K562 (cell line): ENCODE measurements at regions not wholly inside any gene's neighbourhood (a gene's known extent, or its start where the extent isn't known, plus 50 kb on each side); places are given as distances from the start of the nearest gene placed in this dataset.

ENCODE experiments used
- CBX8 ChIP-seq: fragments of 200-600 bp; sonication (generic); IDR thresholded peaks from 2 replicates; pipeline ENCODE4 v1.6.1; 2012; ENCODE audit warnings: borderline replicate concordance, mixed run types, low read depth, mild to moderate bottlenecking, moderate library complexity, mixed read lengths, low read length, control low read depth, inconsistent platforms; ENCODE audit not compliant: poor library complexity, severe bottlenecking; ENCODE audit errors: extremely low read depth
- CUX1 ChIP-seq: fragments of 200-800 bp; sonication (Bioruptor generic); IDR thresholded peaks from 2 replicates; pipeline ENCODE4 v1.6.1; 2016; ENCODE audit warnings: missing genetic modification characterization, missing compliant biosample characterization
- EHMT2 ChIP-seq: fragments of 450-650 bp; IDR thresholded peaks from 2 replicates; pipeline ENCODE4 v1.6.1; 2018; ENCODE audit warnings: antibody characterized with exemption
- SIRT6 ChIP-seq: IDR thresholded peaks from one replicate; pipeline ENCODE4 v1.6.1; 2012; ENCODE audit warnings: low read depth, mild to moderate bottlenecking, control low read depth, inconsistent platforms, low read length, moderate library complexity
- SMAD3 ChIP-seq: fragments of 450-650 bp; formaldehyde crosslinking; conservative IDR thresholded peaks from 2 replicates; pipeline ENCODE4 v1.4.0; 2020; ENCODE audit warnings: mild to moderate bottlenecking
- YY1 ChIP-seq, 3 experiments: IDR thresholded peaks; 2 replicates each; pipeline ENCODE4 v1.6.1; 2011; ENCODE audit warnings: low read length in 2 of 3, mild to moderate bottlenecking in 2 of 3, moderate library complexity in 2 of 3, borderline replicate concordance in 1 of 3, control low read depth in 1 of 3, low read depth in 1 of 3; ENCODE audit not compliant: insufficient read depth in 3 of 3, insufficient replicate concordance in 2 of 3, control insufficient read depth in 1 of 3, insufficient read length in 1 of 3; ENCODE audit errors: extremely low read depth in 1 of 3
- ZC3H8 ChIP-seq: fragments of 450-650 bp; IDR thresholded peaks from 2 replicates; pipeline ENCODE4 v1.6.1; 2017
- TF ChIP-seq, protein P1 (sequence below), 3 experiments: IDR thresholded peaks in 2 of 3; conservative IDR thresholded peaks in 1 of 3; 2 replicates each; pipeline ENCODE4 v1.5.1; 2011 to 2012; ENCODE audit warnings: low read length in 3 of 3, mild to moderate bottlenecking in 3 of 3, control low read depth in 2 of 3, improper control_type of control experiment in 1 of 3, inconsistent platforms in 1 of 3, low read depth in 1 of 3, mixed read lengths in 1 of 3, moderate library complexity in 1 of 3; ENCODE audit not compliant: insufficient read depth in 2 of 3

- TF ChIP-seq SMAD3 (CRISPR knock-in tag) (no peak), EHMT2 (no peak), ZC3H8 (no peak), YY1 (IDR thresholded peaks at IDR 0.05; ENCODE audit: borderline replicate concordance in 1 of 3, control insufficient read depth in 1 of 3, extremely low read depth in 1 of 3, insufficient read depth in 3 of 3, insufficient read length in 1 of 3, insufficient replicate concordance in 2 of 3, low read depth in 1 of 3, low read length in 2 of 3) (no peak), CBX8 (no peak), SIRT6 (no peak), CUX1 (CRISPR knock-in tag) (no peak)
- TF ChIP-seq, protein P1, sequence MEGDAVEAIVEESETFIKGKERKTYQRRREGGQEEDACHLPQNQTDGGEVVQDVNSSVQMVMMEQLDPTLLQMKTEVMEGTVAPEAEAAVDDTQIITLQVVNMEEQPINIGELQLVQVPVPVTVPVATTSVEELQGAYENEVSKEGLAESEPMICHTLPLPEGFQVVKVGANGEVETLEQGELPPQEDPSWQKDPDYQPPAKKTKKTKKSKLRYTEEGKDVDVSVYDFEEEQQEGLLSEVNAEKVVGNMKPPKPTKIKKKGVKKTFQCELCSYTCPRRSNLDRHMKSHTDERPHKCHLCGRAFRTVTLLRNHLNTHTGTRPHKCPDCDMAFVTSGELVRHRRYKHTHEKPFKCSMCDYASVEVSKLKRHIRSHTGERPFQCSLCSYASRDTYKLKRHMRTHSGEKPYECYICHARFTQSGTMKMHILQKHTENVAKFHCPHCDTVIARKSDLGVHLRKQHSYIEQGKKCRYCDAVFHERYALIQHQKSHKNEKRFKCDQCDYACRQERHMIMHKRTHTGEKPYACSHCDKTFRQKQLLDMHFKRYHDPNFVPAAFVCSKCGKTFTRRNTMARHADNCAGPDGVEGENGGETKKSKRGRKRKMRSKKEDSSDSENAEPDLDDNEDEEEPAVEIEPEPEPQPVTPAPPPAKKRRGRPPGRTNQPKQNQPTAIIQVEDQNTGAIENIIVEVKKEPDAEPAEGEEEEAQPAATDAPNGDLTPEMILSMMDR (IDR thresholded peaks at IDR 0.05 in 2 of 3, conservative IDR thresholded peaks at IDR 0.05 in 1 of 3; ENCODE audit: insufficient read depth in 2 of 3, low read depth in 1 of 3, low read length in 3 of 3), result no peak
Observed at GRCh38 chr22:27417421-27417814, 384.1 kb downstream of the MN1 start.
